ENCODE measurements at regions not wholly inside any gene's neighbourhood (a gene's known extent, or its start where the extent isn't known, plus 50 kb on each side); places are given as distances from the start of the nearest gene placed in this dataset.

GRCh38 chr2:224122542-224122941, 83.5 kb upstream of the SERPINE2 start:
- TF ChIP-seq CTCF (conservative IDR thresholded peaks at IDR 0.05; ENCODE audit: low read depth in 2 of 2): no peak
- no peak for TF ChIP-seq REST (IDR thresholded peaks at IDR 0.05; ENCODE audit: unreplicated experiment)
- TF ChIP-seq EZH2phosphoT487 (IDR thresholded peaks at IDR 0.05; ENCODE audit: unreplicated experiment): no peak
- no peak for TF ChIP-seq POLR2AphosphoS5 (IDR thresholded peaks at IDR 0.05; ENCODE audit: low read depth)
- no peak for TF ChIP-seq ETS1 (IDR thresholded peaks at IDR 0.05)
- no peak for TF ChIP-seq EZH2 (IDR thresholded peaks at IDR 0.05; ENCODE audit: low read depth, unreplicated experiment)
- no peak for TF ChIP-seq ZNF114 (CRISPR knock-in tag; IDR thresholded peaks at IDR 0.05)
